AG04450 (cell line): ENCODE measurements at regions not wholly inside any gene's neighbourhood (a gene's known extent, or its start where the extent isn't known, plus 50 kb on each side); places are given as distances from the start of the nearest gene placed in this dataset.

Experiments
- CTCF ChIA-PET: fragments of 300-600, 350-600 bp; formaldehyde crosslinking; extraction: SDS; loops from one replicate; lab custom pipeline; 2022; ENCODE audit warnings: antibody characterized with exemption, inconsistent platforms; lab: Charles Lee
- POLR2A ChIA-PET: fragments of 350-600 bp; formaldehyde crosslinking; extraction: SDS; loops from one replicate; lab custom pipeline; 2021; ENCODE audit warnings: antibody characterized with exemption, inconsistent platforms; lab: Yijun Ruan, JAX
- DNase-seq: peaks from one replicate; pipeline ENCODE4 v3.0.0-alpha.2; 2011; ENCODE audit warnings: low read depth, low spot score
- H3K27ac ChIP-seq: one replicate; pipeline ENCODE4 v1.5.1; 2012; ENCODE audit warnings: low read depth, low read length, control low read depth
- H3K27me3 ChIP-seq: one replicate; pipeline ENCODE4 v1.6.0; 2012; ENCODE audit warnings: low read length; ENCODE audit not compliant: control insufficient read depth, insufficient read depth
- H3K4me3 ChIP-seq: 2 replicates; pipeline ENCODE4 v1.5.1; 2011; ENCODE audit warnings: mild to moderate bottlenecking, low read depth, low read length, control low read depth
- H3K9me3 ChIP-seq: 2 replicates; pipeline ENCODE4 v1.5.1; 2012; ENCODE audit warnings: low read length; ENCODE audit not compliant: control insufficient read depth, insufficient read depth
- CTCF ChIP-seq: IDR thresholded peaks from 2 replicates; pipeline ENCODE4 v1.5.1; 2011; ENCODE audit warnings: low read depth, low read length, control low read depth, inconsistent platforms

- DNase-seq: peak; percentile 24
- POLR2A ChIA-PET: no interaction called here
- no peaks in the 10 kb centered on the region for H3K27me3 ChIP-seq
- no peak overlapping the region for H3K27ac ChIP-seq
- no peak overlapping the region for H3K4me3 ChIP-seq
- no peaks in the 10 kb centered on the region for H3K9me3 ChIP-seq
- CTCF ChIA-PET: no interaction called here
- TF ChIP-seq CTCF: no peak
Observed at GRCh38 chr13:106117035-106117434, 418.4 kb downstream of the EFNB2 start.

GRCh38 chr13:106115081-106115480 lies 420.4 kb downstream of the EFNB2 start:
- DNase-seq: peak; percentile 21
- Histone ChIP-seq H3K27me3 (no peaks in the 10 kb centered on the region), H3K27ac (no peak overlapping the region), H3K4me3 (no peak overlapping the region), H3K9me3 (no peaks in the 10 kb centered on the region)
- TF ChIP-seq CTCF: no peak
- ChIA-PET POLR2A (interaction anchor here (1.1 kb wide), 1 partner anchor 11 kb away, joined by 4 read pairs; no protein-coding TSS in a partner anchor), CTCF (no interaction called here)

GRCh38 chr13:106113796-106114195 lies 421.7 kb downstream of the EFNB2 start:
- POLR2A ChIA-PET: no interaction called here

GRCh38 chr13:106112191-106112590 lies 423.3 kb downstream of the EFNB2 start:
- ChIA-PET POLR2A (no interaction called here), CTCF (no interaction called here)
- Histone ChIP-seq H3K4me3 (no peak overlapping the region), H3K27me3 (no peaks in the 10 kb centered on the region), H3K27ac (no peak overlapping the region), H3K9me3 (no peaks in the 10 kb centered on the region)
- DNase-seq: no peak
- no peak for TF ChIP-seq CTCF

More at GRCh38 chr13:106113796-106114195, 421.7 kb downstream of the EFNB2 start:
- Histone ChIP-seq H3K4me3 (no peak overlapping the region), H3K27me3 (no peaks in the 10 kb centered on the region), H3K27ac (no peak overlapping the region), H3K9me3 (no peaks in the 10 kb centered on the region)
- DNase-seq: no peak
- TF ChIP-seq CTCF: no peak
- CTCF ChIA-PET: interaction anchor here (1.0 kb wide), 1 partner anchor 9 kb away, joined by 3 read pairs; no protein-coding TSS in a partner anchor

- Histone ChIP-seq H3K4me3 (no peak overlapping the region), H3K9me3 (no peaks in the 10 kb centered on the region), H3K27me3 (no peaks in the 10 kb centered on the region), H3K27ac (no peak overlapping the region)
- TF ChIP-seq CTCF: no peak; the same call in 1 of the 2 replicates
- CTCF ChIA-PET: no interaction called here
- no peak for DNase-seq
- POLR2A ChIA-PET: no interaction called here
Observed at GRCh38 chr13:106110241-106110855, 425.1 kb downstream of the EFNB2 start.
